DMS79 (cell line): ENCODE measurements at regions not wholly inside any gene's neighbourhood (a gene's known extent, or its start where the extent isn't known, plus 50 kb on each side); places are given as distances from the start of the nearest gene placed in this dataset.

ENCODE experiments used
- DNase-seq: peaks from one replicate; lab custom pipeline; 2025; lab: John Stamatoyannopoulos, UW

DNA sequence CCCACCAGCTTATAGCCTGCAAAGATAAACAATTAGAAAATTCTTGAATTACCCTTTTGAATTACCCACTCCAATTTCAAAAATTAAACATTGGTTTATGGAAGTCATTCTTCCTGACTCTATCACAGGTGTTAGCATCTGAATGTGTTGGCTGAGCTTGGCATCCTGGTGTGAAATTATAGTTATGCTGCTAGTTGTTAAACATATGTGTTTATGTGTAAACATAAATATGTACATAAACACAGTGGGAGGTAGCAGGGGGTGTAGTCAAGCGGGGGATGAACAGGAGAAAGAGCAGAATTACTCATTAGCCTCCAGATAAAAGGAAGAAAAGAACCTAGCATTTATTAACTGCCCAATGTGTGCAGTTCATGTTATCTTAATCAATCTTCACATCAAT lies 530.2 kb downstream of the MCTP2 start:
- DNase-seq = no peak

DNA sequence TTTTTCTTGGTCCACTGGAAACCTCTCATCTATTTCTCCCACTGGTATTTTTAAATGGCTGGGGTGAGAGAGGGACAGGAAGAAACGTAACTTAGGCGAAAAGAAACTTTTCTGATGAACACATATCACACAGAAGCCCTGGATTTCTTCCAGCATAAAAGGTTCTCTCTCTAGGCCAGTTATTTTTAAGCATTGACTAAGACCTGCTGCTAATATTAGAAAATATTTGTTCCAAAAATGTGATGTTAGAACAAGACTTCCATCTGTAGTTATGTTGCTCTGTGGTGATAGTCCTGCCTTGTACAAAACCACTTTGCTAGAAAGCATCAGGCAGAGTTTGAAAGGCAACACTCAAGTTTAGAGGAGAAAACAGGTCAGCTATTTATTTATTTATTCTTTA lies 537.7 kb downstream of the MCTP2 start:
- no peak for DNase-seq

DNA sequence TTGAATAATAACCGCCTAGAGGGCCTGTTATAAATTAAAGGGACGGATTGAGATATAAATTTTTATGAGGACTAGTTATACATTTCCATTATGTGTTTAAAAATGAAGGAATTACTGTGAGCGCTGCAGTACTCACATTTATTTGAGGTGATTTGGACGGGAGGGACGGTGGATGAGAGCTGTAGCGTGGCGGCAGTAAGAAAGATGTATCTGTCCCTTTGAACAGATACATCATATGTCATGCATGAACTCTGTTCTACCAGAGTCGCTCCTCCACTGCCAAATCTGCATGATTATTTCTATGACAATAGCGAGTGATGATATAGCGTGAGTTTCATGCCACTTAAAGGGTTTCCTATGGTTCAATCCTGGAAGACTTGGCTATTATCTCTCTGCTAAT lies 538.8 kb downstream of the MCTP2 start:
- DNase-seq = no peak

DNA sequence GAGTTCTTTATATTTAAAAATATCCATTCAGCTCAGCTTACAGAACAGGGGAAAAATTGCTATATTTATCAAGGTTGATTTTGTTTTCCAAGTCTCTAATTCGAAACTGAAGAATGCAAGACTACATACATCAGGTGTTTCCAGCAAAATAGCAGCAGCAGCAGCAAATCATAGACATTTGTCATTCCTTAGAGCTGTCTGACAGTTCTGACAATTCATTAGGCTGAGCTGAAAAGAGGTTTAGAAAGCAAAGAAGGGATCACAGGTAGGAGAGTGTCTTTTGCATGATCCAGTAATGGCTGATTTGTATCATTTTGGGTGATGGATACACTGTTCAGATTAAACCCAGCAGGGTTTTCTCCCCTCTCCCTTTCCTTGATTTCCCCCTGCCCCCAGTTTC lies 545.7 kb downstream of the MCTP2 start:
- DNase-seq = no peak

DNA sequence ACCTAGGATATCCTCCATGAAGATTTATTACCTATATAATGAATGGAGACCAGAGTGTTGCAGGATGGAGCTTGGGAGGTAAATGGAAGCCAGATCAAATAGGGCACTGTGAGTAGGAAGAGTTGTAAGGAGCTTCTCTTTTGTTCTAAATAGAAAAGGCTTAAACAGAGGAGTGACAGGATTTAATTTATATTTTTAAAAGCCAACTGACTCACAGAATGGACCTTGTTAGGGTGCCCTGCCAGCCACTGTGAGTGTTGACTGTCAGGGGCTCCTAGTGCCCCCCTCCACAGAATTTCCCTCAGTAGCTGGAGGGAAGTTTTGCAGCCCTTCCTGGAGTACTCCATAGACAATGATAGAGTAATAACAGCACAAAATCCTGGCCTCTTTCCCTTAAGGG lies 547.5 kb downstream of the MCTP2 start:
- DNase-seq = no peak

DNA sequence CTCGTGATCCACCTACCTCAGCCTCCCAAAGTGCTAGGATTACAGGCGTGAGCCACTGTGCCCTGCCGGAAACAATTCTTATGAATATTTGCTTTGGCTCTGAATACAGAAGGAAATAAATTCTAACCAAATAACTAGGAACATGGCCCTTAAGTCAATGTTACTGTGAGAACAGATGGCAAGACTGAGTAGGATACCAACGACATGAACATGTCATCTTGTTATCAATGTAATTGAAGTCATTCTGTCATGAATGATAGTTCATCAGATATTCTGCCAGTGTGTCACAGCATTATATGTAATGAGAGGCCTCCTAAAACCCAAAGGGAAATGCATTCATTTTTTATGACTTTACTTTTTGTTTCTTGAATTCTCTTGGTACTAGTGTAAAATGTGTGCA lies 548.8 kb downstream of the MCTP2 start:
- no peak for DNase-seq

DNA sequence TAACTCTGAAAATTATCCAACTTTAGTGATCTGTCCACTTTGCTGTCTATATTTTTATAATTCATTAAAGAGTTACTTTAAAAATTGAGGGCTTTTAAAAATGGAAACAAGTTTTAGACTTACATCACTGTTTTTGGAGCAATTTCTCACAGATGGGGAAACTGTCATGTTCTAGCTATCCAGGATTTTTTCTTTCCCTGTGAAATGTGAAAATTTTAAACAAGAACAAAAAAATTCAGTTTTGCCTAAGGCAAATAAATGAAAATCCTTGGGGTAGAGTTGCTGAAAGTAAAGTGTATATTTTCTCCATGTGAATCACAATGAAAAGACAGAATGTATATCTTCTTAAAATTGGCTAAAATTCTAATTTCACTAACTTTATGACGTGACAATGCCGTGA lies 553.7 kb downstream of the MCTP2 start:
- DNase-seq = no peak

DNA sequence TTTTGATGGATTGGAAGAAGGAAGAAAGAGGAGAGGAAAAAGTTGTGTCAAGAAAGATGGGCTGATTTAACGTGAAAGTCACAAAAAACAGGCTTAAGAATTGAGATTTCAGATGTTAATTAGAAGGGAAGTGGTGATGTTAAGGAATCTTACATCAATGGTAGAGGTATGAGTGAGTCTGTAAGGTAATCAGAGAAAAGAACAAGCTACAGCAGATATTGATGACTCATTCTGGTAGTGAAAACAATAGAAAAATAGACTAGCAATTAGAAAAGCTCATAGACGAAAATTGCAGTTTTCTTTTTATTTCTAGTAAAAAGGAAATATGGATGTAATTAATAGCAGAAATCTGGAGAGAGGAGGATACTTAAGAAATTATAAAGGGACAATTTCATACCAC lies 559.6 kb downstream of the MCTP2 start:
- no peak for DNase-seq

DNA sequence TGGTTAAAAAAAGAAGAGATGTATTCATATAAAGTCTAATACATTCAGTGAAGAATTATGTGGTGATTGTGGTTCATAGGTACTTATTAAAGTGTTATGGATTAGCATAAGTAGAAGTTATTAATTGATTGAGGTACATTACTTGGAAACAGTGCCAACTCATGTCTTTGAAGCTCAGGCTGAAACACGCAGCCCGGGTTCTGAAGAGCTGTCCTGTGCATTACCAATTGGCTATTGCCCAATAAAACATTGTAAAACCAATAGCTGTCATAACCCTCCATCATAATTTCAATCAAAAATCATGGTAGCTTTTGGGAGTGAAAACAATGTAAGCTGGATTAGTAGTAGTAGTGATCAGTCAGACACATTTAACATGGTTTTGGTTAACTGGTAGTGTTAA lies 560.1 kb downstream of the MCTP2 start:
- no peak for DNase-seq

DNA sequence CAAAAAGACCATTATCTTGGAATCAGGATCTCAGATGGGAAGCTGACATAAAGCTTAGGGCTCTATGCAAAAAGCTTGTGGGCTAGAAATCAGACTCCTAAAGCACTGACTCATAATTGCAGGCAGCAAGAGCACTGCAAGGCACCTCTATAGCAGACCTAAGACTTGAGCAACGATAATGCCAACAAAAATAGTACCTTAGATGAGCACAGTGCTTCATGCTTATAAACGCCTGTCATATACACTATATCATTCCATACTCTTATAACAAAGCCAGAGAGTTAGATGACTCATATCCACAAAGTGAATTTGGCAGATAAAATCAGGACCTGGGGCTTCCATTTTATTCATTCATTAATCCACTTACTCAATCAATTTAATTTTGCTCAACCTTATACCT lies 560.8 kb downstream of the MCTP2 start:
- DNase-seq = no peak

DNA sequence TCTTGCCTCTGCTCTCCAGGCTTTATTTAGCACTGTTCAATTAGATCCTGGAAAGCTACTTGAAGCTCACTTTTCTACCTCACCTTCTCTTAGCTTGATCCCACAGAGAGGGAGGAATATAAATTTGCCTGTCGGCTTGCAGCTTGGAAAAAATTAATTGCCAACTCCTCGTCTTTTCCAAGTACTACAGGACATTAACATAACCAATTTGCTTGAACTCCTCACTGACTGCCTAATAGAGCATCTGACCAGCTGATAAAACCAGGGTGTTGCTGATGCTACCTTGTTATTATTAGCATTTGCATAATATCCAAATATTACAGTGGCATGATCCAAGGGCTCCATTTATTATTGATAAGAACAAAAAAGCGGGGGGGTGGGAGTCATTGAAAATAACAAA lies 561.8 kb downstream of the MCTP2 start:
- DNase-seq = no peak

DNA sequence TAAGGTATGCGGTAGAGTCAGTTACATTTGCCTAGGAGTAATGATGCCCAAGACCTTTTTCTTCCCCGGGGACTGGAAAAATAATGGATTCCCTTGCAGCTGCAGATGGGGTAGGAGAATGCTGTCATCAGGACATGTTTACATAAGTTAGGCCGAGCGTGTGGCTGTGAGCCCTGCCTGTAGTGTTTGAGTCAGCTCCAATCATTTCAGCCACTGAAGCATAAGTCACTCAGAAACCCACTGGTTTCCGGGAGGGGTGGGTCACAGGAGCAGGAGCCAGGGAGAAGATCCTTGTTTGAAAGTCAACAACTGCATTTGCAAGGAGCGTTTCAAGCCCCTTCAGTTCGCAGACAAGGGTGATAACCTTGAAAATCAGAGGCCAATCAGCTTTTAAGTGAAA lies 562.3 kb downstream of the MCTP2 start:
- no peak for DNase-seq

DNA sequence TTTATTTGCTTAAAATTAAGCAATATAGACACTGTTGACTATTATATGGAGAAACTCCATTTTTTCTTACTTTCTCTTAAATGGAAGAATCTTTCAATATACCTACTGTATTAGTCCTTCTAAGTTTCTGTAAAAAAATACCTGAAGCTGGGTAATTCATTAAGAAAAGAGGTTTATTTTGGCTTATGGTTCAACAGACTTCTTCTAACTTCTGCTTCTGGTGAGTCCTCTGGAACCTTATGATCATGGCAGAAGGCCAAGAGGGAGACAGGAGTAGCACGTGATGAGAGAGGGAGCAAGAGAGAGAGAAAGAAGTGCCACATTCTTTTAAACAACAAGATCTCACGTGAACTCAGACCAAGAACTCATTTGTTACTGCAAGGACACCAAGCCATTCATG lies 573.3 kb downstream of the MCTP2 start:
- DNase-seq = no peak

DNA sequence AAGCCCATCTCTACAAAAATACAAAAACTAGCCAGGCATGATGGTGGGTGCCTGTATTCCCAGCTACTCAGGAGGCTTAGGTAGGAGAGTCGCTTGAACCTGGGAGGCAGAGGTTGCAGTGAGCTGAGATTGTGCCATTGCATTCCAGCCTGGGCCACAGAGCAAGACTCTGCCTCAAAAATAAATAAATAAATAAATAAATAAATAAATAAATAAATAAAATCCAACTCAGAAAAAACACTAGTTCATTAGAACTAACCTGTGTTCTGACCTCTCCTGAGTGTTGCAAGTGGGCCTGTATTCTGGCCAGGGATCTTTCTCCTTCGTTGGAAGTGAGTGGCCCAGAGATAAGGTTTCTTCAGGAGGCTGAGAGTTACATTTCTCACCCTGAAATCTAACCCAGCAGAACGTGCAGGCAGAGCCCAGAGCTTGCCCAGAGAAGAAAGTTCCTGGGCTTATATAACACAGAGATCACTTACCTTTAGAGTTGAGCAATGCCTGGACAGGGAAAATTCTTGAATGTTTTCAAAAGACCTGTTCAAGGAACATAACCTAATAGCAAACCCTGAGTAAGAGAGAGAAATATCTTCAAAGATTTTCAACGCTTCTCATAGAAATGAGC lies 583.9 kb downstream of the MCTP2 start:
- no peak for DNase-seq

DNA sequence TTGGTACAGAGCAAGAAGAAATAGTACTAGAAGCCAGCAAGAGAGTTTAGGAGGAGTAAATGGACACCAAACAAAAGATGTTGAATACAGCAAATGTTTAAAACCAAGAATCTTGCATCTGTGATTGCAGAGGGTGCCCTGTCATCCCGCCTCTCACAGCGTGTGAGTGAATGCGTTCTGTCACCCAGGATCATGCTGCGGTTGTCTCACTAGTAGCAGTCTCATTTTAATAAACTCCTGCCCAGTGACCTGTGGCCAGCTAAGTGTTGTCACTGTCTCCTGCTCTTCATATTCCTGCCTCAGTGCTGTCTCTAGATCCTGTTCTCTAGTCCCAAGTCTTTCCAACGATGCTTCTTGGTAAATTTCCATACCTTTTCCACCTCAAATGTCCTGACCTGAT lies 584.6 kb downstream of the MCTP2 start:
- DNase-seq = no peak

DNA sequence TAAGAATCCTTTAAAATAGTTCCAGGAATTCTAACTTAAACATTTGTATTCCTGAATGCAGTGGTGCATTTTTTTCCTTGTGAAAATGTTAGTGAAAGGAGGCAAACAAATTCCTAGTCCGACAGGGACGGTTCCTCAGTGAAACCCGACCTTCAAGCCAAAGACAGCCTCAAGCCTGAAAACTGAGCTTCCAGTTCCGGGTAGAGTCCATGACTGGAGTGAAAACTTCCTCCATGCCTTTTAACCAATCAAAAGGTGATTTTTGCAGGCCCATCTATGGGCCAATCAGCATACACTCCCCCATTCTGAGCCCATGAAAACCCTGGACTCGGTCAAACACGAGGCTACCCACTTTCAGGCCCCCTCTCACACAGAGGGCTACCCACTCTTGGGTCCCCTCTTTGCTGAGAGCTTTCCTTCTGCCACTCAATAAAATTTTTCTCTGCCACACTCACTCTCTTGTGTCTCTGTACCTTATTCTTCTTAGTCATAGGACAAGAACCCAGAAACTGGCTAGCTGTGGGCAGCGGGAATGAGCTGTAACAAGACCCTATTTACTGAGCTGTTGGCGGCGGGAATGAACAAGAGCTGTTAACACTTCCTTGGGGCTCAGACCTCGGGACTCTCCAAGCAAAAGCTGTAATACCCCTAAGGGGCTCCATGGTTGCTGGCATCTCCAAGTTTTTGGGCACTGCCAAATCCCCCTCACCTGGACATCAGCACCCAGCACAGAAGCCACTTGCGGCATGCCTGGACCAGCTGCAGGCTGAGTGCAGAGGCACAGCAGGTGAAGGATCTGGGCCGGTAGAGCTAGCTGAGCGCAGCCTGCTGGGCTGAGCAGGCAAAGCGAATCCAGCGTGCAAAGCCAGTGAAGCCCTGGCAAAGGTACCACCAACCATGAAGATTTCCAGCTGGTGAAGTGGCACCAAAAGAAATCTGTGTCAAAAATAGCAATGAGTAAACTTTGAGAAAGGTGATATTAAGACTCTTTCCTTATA lies 598.8 kb downstream of the MCTP2 start:
- no peak for DNase-seq

DNA sequence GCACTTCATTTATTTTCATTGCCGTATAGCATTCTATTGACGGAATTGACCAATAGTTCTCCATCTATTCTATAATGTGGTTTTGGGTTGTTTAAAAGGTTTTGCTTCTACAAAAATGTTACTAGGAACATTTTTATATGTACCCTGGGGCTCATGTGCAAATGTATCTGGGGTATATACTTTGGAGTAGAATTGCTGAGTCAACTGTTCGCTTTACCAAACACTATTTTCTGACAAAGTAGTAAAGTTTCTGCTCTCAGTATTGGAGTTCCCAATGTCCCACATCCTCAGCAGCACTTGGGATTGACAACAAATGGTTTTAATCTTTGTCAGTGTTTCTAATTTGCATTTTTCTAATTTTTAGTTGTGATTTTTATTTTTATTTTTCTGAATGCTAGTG lies 602.6 kb downstream of the MCTP2 start:
- no peak for DNase-seq

DNA sequence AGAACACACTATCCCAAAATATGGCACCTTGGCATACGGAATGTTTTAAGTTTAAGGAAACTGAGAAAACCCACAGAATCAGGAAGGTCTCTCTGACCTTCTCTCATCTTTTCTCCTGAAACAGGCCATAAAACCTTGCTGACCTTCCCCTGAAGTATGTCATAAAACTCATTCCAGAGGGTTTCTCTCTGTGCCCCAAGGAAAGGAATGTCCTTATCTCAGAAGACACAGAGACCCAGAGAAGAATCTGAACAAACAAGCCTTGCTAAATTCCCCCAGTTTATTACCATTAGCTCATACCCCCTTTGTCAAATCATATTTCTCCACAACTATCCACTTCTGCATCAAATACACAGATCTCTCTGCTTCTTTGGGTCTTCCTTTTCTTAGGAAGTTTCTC lies 603.1 kb downstream of the MCTP2 start:
- DNase-seq = no peak

DNA sequence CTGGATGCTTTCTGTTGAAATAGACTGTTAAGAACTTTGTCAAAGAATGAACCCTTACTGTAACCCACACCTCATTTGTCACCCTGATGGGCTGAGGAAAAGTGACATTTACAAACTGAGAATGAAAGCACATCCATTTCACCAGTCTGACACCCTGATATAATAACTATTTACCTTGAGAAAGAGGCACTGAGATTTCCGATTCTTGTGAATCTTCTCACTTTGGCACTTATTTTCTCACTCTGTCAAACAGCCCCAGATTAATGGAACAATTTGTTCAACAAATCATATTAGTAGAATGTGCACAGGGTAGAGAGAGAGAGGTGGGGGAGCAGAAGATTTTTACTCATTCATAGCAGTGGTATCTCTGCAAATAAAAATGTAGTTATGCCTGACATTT lies 606.9 kb downstream of the MCTP2 start:
- no peak for DNase-seq

DNA sequence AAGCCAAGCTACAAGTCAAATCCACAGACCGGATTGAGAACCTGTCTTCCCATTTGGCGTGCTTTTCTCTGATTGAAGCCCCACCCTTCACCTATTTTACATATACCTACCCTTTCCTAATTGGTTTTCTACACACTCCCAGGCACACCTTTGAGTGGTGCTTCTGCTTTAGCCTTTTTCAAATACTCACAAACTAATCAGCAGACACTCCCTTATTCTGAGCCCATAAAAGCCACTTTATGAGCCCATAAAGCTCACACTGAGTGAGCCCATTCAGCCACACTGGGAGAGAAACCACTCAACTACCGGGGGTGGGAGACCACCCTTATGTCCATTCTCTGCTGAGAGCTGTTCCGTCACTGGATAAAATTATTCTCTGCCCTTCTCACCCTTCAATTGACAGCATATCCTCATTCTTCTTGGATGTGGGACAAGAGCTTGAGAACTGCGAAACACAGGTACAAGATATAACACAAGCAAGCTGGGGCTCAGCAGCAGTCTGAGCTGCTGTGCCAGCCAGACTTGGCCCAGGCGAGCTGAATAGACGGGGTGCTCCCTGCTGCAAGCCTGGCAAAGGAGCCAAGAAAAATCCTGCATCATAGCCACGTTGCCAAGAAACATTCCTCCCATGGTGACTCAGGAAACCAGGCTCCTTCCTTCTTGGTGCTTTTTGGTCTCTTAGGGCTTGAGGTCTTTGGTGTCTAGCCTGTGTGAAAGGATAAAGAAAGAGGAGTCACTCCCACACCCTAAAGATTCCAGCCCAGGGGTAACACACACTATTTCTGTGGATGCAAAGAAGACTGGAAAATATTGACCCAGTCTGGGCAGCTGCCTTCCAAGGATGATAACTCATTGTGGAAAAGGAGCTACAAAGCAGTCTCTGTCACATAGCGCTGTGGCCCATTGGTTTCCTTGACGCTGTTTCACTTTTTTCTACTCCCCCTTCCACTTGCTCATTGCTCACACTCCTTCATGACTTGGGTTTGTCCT lies 609.7 kb downstream of the MCTP2 start:
- DNase-seq = no peak

DNA sequence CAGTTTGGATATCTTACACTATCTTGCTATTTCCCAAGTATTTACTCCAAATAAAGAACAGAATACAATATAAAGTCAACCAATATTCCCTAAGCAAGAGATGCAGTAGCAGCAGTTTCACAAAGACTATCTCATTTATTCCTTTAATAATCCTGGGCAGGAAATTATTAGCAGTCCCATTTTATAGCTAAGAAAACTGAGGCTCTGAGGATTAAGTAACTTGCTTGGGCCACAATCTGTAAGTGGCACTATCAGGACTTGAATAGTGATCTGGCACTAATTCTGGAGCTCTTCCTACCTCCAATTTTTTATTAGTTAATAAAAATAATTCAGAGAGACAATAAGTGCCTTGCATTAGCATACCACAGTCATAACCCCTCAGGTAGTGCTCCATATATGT lies 611.7 kb downstream of the MCTP2 start:
- DNase-seq = no peak

DNA sequence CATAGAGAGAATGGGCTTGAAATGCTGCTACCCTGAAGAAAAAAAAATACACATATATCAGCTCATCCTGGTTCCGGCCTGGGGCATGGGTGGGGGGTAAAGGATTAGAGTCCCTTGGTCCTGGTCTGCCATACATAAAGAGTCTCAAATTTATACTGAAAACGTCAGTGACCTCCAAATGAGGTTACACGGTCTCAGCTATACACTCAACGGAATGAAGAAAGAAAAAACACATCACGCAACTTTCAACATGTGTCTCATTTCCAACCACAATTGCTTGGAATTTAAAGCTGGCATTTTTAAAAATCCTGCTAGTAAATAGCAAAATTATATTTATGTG lies 612.8 kb downstream of the MCTP2 start:
- no peak for DNase-seq
